ENCODE measurements at regions not wholly inside any gene's neighbourhood (a gene's known extent, or its start where the extent isn't known, plus 50 kb on each side); places are given as distances from the start of the nearest gene placed in this dataset.
"Not testable (repeated sequence)": the region's sequence is repeated elsewhere in the genome, so short reads cannot be mapped to it uniquely, and the experiment has no call there.

GRCh38 chr2:110308728-110309127, 96.4 kb upstream of the MTLN start:
- not testable (repeated sequence) for DNase-seq (ENCODE audit: insufficient read length, low spot score); FAIRE-seq

GRCh38 chr2:110292807-110293206, 80.5 kb upstream of the MTLN start:
- DNase-seq (ENCODE audit: insufficient read length, low spot score); FAIRE-seq: not testable (repeated sequence)

DNA sequence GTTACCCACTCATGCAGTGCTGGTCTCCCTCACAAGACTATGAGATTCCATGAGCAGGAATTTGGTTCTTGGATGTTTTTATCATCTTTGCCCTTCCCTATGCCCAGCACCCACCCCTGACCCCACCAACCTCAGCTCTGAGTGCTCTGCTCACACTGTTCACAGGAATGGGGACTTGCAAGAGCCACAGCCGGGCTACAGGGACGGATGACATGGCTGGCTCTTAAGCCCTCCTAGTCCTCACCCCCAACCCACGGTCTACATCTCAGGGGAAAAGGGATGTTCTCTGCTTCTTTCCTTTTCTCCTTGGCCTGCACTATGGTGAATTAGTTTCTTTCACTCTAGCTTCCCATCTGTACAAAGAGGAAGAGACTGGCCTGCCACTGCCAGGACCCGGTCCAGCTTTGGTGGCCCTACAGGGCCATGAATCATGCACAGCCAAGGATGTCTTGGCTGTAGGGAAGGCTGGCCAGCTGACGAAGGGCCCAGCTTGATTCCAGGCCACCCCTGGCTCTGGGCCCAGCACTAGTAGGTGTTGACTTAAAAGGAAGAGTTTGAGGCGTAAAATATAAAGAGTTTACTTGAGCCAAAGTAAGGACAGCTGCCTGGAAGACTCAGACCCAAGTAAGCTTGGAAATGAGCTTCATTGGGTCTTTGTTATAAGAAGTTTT, 79.7 kb upstream of the MTLN start:
- DNase-seq (ENCODE audit: insufficient read length, low spot score); FAIRE-seq: not testable (repeated sequence)

- DNase-seq (ENCODE audit: insufficient read length, low spot score); FAIRE-seq: not testable (repeated sequence)
Observed at GRCh38 chr2:110287817-110288216, 75.5 kb upstream of the MTLN start.

- DNase-seq (ENCODE audit: insufficient read length, low spot score); FAIRE-seq: not testable (repeated sequence)
Observed at GRCh38 chr2:110287253-110287652, 74.9 kb upstream of the MTLN start.

GRCh38 chr2:110285002-110285401, 72.7 kb upstream of the MTLN start:
- FAIRE-seq; DNase-seq (ENCODE audit: insufficient read length, low spot score): not testable (repeated sequence)

- not testable (repeated sequence) for DNase-seq (ENCODE audit: insufficient read length, low spot score); FAIRE-seq
Observed at GRCh38 chr2:110280804-110281203, 68.5 kb upstream of the MTLN start.

DNA sequence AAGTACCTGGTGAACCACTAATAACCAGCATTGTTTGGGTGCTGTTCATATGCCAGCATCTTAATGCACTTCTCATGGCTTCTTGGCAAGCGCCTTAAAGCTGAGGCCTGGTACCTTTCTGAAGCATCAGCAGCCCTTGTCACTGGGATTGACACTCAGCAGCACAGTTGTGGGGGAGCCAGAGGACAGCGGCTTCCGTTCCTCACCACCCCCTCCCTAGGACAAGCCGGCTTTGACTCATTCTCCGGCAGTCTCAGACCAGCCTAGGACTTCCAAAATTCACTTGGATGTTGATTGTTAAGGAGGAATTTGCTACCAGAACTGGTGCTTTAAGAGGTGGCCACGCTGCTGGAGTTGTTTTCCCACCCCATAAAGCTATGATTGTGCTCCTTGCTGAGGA, 64.7 kb upstream of the MTLN start:
- not testable (repeated sequence) for DNase-seq (ENCODE audit: insufficient read length, low spot score); FAIRE-seq

DNA sequence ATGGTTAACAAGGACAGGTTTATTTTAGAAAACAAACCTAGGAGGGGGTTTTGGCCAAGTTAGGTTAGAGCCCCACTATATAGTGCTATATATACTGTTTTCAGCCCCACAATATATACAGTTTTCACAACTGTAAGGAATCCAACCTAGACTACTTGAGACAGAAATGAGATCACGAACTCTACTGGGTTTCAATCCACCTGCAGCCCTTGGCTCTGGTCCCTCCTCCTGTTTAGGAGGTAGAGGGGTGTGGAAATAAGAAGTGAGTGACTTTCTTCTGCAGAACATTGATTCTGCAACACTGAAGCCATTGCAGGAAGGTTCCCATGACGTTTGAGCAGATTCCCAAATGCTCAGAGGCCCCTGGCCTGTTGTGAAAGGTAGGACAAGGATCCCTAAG, 63.7 kb upstream of the MTLN start:
- not testable (repeated sequence) for FAIRE-seq; DNase-seq (ENCODE audit: insufficient read length, low spot score)

DNA sequence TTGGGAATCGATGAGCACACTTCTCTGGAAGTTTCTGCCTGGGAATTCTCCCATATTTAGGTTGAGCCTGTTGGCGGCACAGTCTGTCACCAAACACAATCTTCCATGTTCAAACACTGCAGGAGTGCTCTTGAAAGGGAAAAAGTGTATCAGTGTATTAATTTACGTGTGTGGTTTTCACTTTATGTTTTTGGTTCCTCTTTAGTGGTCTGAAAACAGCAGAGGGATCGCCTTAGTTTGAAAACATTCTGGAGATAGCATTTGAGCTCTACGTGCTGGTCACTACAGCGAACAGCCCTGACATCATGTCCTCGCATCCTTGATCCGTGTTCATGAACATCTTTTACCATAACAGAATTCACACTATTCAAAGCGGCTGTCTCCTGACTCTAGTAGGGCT, 57.3 kb upstream of the MTLN start:
- DNase-seq (ENCODE audit: insufficient read length, low spot score); FAIRE-seq: not testable (repeated sequence)

DNA sequence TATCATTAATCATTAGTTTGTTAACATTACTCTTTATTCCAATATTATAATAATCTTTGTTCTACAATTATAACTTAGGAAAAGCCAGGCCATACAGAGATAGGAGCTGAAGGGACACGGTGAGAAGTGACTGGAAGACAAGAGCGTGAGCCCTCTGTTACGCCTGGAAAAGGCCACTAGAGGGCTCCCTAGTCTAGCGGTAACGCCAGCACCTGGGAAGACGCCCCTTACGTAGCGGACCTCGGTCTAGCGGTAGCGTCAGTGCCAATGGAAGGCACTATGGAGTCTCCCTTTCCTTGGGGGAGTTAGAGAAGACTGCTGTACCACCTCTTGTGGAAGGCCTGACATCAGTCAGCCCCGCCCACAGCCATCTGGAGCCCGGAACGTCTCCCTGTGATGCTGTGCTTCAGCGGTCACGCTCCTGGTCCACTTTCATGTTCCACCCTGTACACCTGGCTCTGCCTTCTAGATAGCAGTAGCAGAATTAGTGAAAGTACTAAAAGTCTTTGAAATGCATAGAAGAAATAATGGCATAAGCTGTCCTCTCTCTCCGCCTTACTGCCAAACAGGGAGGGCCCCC, 55.6 kb upstream of the MTLN start:
- not testable (repeated sequence) for FAIRE-seq; DNase-seq (ENCODE audit: insufficient read length, low spot score)

DNA sequence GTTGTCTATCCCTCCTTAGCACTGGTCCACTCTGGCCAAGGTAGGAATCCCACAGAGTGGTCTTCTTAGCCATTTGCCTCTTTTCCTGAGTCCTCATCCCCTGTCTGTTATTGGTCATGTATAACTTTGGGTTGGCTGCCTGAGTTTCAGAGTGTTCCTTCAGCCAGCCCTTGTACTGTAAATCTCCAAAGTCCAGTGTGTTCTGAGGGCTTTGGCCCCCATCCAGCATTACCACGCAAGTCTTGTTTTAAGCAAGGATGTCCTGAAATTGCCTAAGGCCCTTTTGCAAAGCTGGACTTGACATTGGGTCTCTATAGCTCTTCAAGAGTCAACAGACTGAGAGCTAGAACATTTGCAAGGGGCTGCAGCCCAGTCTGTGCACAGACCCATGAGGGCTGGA, 52.5 kb upstream of the MTLN start:
- FAIRE-seq; DNase-seq (ENCODE audit: insufficient read length, low spot score): not testable (repeated sequence)

GRCh38 chr2:110264076-110264681, 51.8 kb upstream of the MTLN start:
- FAIRE-seq; DNase-seq (ENCODE audit: insufficient read length, low spot score): not testable (repeated sequence)

- not testable (repeated sequence) for DNase-seq (ENCODE audit: insufficient read length, low spot score); FAIRE-seq
Observed at GRCh38 chr2:110263462-110263861, 51.1 kb upstream of the MTLN start.

Data from HTR-8/SVneo (cell line).